ENCODE measurements at regions not wholly inside any gene's neighbourhood (a gene's known extent, or its start where the extent isn't known, plus 50 kb on each side); places are given as distances from the start of the nearest gene placed in this dataset.
"Not testable (repeated sequence)": the region's sequence is repeated elsewhere in the genome, so short reads cannot be mapped to it uniquely, and the experiment has no call there.

- DNase-seq (ENCODE audit: low spot score), result no peak
- intact Hi-C loops (cut with DNase I), result no loop called here
Measured at GRCh38 chr7:65509368-65510186, 135.9 kb downstream of the ZNF92 start.

- DNase-seq (ENCODE audit: low spot score); intact Hi-C loops (cut with DNase I): not testable (repeated sequence)
Measured at GRCh38 chr7:65510187-65510538, 136.5 kb downstream of the ZNF92 start.

- intact Hi-C loops (cut with DNase I); DNase-seq (ENCODE audit: low spot score): not testable (repeated sequence)
Measured at GRCh38 chr7:65519751-65520150, 146.1 kb downstream of the ZNF92 start.

GRCh38 chr7:65545465-65546161 is 172.0 kb downstream of the ZNF92 start:
- DNase-seq (ENCODE audit: low spot score); intact Hi-C loops (cut with DNase I): not testable (repeated sequence)

- DNase-seq (ENCODE audit: low spot score); intact Hi-C loops (cut with DNase I): not testable (repeated sequence)
Measured at GRCh38 chr7:65549589-65550443, 176.2 kb downstream of the ZNF92 start.

GRCh38 chr7:65550444-65550809 is 176.8 kb downstream of the ZNF92 start:
- intact Hi-C loops (cut with DNase I), result not testable (repeated sequence)

GRCh38 chr7:65551042-65551441 is 177.4 kb downstream of the ZNF92 start:
- DNase-seq (ENCODE audit: low spot score); intact Hi-C loops (cut with DNase I): not testable (repeated sequence)

More at GRCh38 chr7:65550444-65550809, 176.8 kb downstream of the ZNF92 start:
- DNase-seq (ENCODE audit: low spot score), result not testable (repeated sequence)

GRCh38 chr7:65554553-65555476 is 181.2 kb downstream of the ZNF92 start:
- DNase-seq (ENCODE audit: low spot score); intact Hi-C loops (cut with DNase I): not testable (repeated sequence)

GRCh38 chr7:65558584-65558983 is 184.9 kb downstream of the ZNF92 start:
- intact Hi-C loops (cut with DNase I); DNase-seq (ENCODE audit: low spot score): not testable (repeated sequence)

- DNase-seq (ENCODE audit: low spot score), result peak; percentile 66
- intact Hi-C loops (cut with DNase I), result not testable (repeated sequence)
Measured at GRCh38 chr7:65561786-65562372, 188.2 kb downstream of the ZNF92 start.

- intact Hi-C loops (cut with DNase I); DNase-seq (ENCODE audit: low spot score): not testable (repeated sequence)
Measured at GRCh38 chr7:65562522-65562921, 188.9 kb downstream of the ZNF92 start.

- intact Hi-C loops (cut with DNase I); DNase-seq (ENCODE audit: low spot score): not testable (repeated sequence)
Measured at GRCh38 chr7:65563333-65563732, 189.7 kb downstream of the ZNF92 start.

- DNase-seq (ENCODE audit: low spot score); intact Hi-C loops (cut with DNase I): not testable (repeated sequence)
Measured at GRCh38 chr7:65568226-65568625, 194.6 kb downstream of the ZNF92 start.

GRCh38 chr7:65570990-65571389 is 197.3 kb downstream of the ZNF92 start:
- intact Hi-C loops (cut with DNase I); DNase-seq (ENCODE audit: low spot score): not testable (repeated sequence)

GRCh38 chr7:65572581-65572980 is 198.9 kb downstream of the ZNF92 start:
- DNase-seq (ENCODE audit: low spot score); intact Hi-C loops (cut with DNase I): not testable (repeated sequence)

- intact Hi-C loops (cut with DNase I); DNase-seq (ENCODE audit: low spot score): not testable (repeated sequence)
Measured at GRCh38 chr7:65576370-65576769, 202.7 kb downstream of the ZNF92 start.

- intact Hi-C loops (cut with DNase I); DNase-seq (ENCODE audit: low spot score): not testable (repeated sequence)
Measured at GRCh38 chr7:65582518-65583119, 209.0 kb downstream of the ZNF92 start.

GRCh38 chr7:65602495-65602894 is 228.8 kb downstream of the ZNF92 start:
- DNase-seq (ENCODE audit: low spot score); intact Hi-C loops (cut with DNase I): not testable (repeated sequence)
